ENCODE measurements at regions not wholly inside any gene's neighbourhood (a gene's known extent, or its start where the extent isn't known, plus 50 kb on each side); places are given as distances from the start of the nearest gene placed in this dataset.

GRCh38 chr2:41985573-41986095 is 62.2 kb upstream of the PKDCC start:
- DNase-seq (ENCODE audit: low read depth): no peak

GRCh38 chr2:41989501-41990180 is 58.2 kb upstream of the PKDCC start:
- DNase-seq (ENCODE audit: low read depth): no peak

- no peak for DNase-seq (ENCODE audit: low read depth)
Observed at GRCh38 chr2:41990245-41990644, 57.6 kb upstream of the PKDCC start.

- peak; percentile 29 for DNase-seq (ENCODE audit: low read depth)
Observed at GRCh38 chr2:41990688-41991087, 57.1 kb upstream of the PKDCC start.

- DNase-seq (ENCODE audit: low read depth): no peak
Observed at GRCh38 chr2:41992056-41992642, 55.7 kb upstream of the PKDCC start.

GRCh38 chr2:41992671-41993434 is 55.0 kb upstream of the PKDCC start:
- no peak for DNase-seq (ENCODE audit: low read depth)

GRCh38 chr2:41993435-41993925 is 54.3 kb upstream of the PKDCC start:
- no peak for DNase-seq (ENCODE audit: low read depth)

- DNase-seq (ENCODE audit: low read depth): peak; percentile 13
Observed at GRCh38 chr2:41994233-41994637, 53.6 kb upstream of the PKDCC start.

GRCh38 chr2:41994661-41995060 is 53.2 kb upstream of the PKDCC start:
- no peak for DNase-seq (ENCODE audit: low read depth)

- DNase-seq (ENCODE audit: low read depth): no peak
Observed at GRCh38 chr2:41997561-41997960, 50.3 kb upstream of the PKDCC start.

Data from renal cortical epithelial cell (primary cell).